GM19455 (cell line): ENCODE measurements at regions not wholly inside any gene's neighbourhood (a gene's known extent, or its start where the extent isn't known, plus 50 kb on each side); places are given as distances from the start of the nearest gene placed in this dataset.
"Not testable (repeated sequence)": the region's sequence is repeated elsewhere in the genome, so short reads cannot be mapped to it uniquely, and the experiment has no call there.

ENCODE experiments used
- ATAC-seq: cut with Tn5 transposase; IDR thresholded peaks from one replicate; pipeline ENCODE4 v1.9.1; 2021; ENCODE audit not compliant: unreplicated experiment

DNA sequence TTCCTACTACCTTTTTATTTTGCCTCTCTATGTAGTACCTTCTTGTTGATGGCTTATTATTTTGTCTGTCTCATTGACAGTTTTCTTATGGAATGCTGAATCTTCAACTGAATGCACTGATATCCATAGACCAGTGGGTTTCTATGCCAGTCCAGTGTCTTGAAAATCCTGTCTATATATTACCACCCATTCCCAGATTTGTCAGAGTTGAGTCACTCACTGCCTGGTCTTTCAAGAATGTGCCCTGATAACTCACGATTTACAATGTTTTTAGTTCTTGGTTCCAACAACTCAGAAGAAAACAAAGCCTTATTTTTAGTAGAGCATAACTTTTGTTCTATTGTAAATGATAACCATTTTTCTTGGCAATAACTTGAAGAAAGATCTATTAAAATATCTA lies 606.0 kb upstream of the PITX2 start:
- no peak for ATAC-seq

DNA sequence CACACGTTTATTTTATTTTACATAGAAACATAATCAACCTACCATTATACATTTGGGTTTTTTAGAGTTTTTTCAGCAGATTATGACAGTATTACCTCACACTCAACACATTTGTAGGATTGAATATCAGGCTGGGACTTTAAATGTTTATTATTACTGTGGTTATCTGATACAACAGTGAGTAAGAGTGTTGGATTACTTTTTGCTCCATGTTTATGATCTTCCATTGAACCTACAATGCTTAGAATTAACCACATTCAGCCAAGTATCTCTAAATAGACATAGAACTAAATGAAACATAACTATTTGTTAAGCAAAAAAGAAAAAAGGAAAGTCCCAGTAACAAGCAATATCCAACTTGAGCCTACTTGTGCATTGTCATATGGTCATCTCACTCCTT lies 607.4 kb upstream of the PITX2 start:
- no peak for ATAC-seq

DNA sequence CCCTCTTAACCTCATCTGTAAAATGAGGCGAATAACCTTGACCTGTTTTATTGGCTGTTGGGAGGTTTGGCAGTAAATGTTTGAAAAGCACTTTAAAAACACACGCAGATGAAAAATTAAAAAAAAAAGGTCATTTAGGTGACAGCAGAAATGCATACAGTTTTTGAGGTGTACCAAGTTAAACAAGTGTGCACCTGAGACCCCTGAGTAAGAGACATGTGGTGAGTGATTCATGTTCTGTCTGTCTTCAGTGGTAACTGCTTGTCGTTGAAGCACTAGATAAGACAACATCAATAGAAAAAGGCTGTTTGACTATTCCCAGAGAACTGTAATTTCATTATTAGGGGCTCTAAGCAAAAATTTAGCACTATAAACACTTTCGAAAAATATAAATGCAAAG lies 608.4 kb upstream of the PITX2 start:
- no peak for ATAC-seq

GRCh38 chr4:111234939-111235338 lies 612.1 kb upstream of the PITX2 start:
- no peak for ATAC-seq

DNA sequence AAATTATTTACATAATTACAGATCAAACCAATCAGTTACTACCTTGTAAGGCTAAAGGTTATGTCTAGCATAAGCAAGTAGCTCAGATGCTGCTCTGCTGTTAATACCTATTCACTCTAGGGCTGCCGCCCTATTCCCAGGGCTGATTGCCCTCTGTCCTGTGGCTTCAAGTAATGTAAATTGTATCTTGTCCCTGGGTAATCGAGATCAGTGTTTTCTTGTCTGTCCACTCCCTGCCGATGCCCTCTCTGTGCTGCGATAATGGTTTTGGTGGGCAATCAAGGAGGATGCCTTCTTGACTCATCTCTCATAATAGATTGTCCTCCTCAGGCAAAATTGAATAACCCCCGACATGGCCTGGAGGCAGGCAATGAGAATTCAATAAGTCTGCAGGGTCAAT lies 641.0 kb upstream of the PITX2 start:
- no peak for ATAC-seq

- ATAC-seq: no peak
Observed at GRCh38 chr4:111266937-111267336, 644.1 kb upstream of the PITX2 start.

DNA sequence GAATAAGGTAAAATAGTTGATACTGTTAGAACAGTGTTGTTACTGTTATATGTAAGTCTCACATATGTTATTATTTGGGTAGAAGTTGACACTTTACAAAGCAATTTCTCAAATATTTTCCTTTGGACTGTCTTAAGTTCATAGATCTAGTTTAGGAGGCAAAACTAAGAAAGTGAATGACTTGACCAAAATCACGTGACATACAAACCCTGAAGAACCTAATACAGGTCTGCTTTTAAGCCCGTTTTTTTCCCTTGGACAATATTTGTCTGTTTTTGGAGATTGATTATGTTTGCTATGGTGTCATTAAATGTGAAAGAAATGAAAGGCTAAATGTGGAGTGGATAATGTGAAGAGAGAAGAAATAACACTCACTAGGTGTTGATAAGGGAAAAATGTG lies 644.9 kb upstream of the PITX2 start:
- ATAC-seq: no peak

DNA sequence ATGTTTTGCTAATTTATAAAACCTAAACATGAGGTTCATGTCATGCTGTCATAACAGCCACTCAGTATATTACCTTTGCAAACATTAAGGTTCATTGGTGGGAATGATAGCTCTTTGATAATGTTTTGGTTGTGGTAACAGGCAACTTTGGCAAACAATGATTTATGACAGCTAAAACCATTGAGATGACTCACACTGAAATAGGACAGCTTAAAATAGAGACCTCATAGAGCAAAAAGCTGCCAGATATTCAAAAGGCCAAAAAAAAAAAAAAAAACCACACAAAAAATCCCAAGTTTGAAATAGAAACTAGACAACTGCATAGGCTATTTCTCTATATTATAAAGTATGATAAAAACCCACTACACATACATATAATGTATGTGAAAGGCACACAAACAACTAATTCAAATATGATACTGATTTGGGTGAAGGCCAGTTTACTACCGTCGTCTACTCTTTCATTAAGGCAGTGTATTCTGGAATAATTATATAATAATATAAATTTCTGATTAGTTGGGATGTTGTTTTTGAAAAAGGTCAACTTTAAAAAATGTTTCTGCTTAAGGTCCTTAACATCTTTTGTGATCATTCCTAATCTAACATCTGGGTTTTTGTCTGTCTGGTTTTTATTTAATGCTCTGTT lies 646.0 kb upstream of the PITX2 start:
- peak; percentile 80 for ATAC-seq

DNA sequence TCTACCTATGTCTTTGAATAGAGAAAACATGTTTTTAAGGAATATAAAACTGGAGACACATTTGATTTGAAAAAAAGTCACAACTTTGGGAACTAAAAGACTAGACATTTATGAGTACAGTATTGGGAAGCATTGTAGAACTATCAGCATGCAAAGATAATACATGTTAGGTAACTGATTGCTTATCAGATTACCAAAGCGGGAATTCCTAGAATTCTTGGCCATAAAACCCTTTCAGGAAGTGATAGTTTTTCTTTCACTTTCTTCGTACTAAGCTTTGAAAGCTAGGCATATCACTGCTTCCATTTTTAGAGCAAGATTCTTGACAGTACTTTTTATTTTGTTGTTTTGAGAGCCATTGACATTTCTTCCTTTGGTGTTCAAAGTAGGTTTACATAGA lies 646.6 kb upstream of the PITX2 start:
- ATAC-seq: no peak

- ATAC-seq: no peak
Observed at GRCh38 chr4:111274060-111274459, 651.2 kb upstream of the PITX2 start.

DNA sequence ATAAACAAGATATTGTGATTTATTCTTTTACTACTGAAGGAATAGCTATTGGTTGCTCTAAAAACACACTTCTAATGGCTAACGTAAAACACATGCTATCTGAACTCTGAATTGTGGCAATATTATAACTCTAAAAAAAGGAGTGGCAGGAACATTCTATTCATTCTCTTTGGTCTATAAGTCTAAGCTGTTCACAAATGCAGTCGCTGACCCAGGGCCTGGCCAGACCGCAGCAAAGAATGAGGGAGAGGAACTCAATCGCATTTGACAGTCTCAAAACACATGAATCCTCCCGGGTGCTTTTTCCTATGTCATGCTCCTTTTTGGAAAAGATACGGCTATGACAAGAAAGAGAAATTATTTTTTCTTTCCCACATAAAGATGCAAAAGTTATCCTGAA lies 651.6 kb upstream of the PITX2 start:
- ATAC-seq: no peak

GRCh38 chr4:111281219-111281618 lies 658.3 kb upstream of the PITX2 start:
- ATAC-seq: no peak

DNA sequence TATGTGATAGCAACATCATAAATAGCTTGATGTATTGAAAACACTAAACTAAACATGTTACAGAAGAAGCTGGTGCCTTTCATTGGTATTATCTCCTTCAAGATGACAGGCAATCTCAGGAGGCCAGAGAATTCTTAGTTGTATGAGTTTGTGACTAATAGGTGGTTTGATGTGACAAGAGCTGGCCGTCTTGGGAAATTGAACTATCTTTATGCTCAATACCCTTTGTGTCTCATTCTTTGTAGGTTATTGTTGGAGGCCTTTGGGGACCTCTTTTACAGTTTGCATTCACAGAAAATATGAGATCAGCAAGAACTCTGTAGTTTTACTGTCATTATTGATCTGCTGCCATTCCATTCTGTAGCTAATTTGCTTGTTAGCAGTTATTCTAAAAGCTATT lies 659.2 kb upstream of the PITX2 start:
- ATAC-seq: no peak

GRCh38 chr4:111283066-111283677 lies 660.3 kb upstream of the PITX2 start:
- peak; percentile 79 for ATAC-seq

DNA sequence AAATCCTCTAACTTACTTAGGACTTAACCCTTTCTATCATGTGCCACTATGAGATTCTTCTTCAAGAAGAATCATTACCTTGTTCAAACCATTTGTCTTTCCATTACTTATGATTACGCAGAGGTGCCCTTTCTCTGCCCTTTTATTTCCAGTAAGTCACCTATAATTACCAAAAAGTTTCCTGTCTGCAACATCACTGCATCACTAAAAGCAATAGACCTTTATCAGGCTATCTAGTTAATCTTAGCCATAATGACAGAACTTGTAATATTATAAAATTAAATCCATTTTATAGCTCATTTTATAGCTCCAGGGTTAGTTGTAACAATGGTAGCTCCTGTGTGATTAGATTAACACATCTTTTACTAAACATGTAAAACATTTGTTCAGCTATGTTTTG lies 673.6 kb upstream of the PITX2 start:
- ATAC-seq: no peak

- ATAC-seq: no peak
Observed at GRCh38 chr4:111303806-111304205, 680.9 kb upstream of the PITX2 start.

DNA sequence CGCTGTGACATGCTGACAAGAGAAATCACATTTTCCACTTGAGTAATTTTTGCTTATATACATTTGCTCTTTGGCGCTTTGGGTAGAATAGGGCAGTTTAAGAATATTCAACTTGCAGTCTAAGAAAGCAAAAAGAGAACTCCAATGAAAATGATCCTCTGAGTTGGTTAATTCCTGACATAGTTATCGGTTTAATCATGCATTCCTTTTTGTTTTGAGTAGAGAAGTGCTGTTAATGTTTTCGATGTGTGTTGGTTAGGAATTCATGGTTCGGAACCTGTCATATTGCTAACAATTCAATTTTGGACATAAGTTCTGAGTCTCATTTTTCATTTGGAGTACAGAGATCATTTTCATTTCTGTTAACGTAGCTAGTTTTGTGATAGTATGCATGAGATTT lies 700.6 kb upstream of the PITX2 start:
- ATAC-seq: no peak

DNA sequence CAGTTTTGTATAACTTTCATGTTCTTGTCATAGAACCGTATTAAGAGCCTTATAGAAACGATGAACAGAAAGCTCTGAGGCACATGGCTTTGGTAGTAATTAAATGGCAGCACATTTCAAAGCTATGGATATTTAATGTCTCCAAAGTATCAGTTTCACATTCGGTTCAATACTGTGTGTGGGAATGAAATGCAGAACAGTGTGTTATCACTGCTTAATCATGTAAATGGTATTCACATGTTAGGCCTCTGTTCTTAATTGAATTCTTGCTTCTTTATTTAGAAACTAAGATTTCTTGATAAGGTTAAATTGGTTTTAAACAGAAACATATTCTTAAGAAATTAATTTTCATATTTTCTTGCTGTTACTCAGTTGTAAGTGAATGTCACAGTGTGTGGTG lies 701.0 kb upstream of the PITX2 start:
- no peak for ATAC-seq

GRCh38 chr4:111326450-111326849 lies 703.6 kb upstream of the PITX2 start:
- ATAC-seq: no peak

- no peak for ATAC-seq
Observed at GRCh38 chr4:111330786-111331185, 707.9 kb upstream of the PITX2 start.

- no peak for ATAC-seq
Observed at GRCh38 chr4:111334361-111334760, 711.5 kb upstream of the PITX2 start.

- ATAC-seq: not testable (repeated sequence)
Observed at GRCh38 chr4:111337186-111337876, 714.5 kb upstream of the PITX2 start.

GRCh38 chr4:111359602-111360001 lies 736.7 kb upstream of the PITX2 start:
- no peak for ATAC-seq
